NCI-H2196 treated with DMSO at 0.1 percent for 48 hours (cell line): ENCODE measurements at regions not wholly inside any gene's neighbourhood (a gene's known extent, or its start where the extent isn't known, plus 50 kb on each side); places are given as distances from the start of the nearest gene placed in this dataset.

Experiments used
- DNase-seq: peaks from one replicate; lab custom pipeline; 2025; ENCODE audit not compliant: unreplicated experiment; lab: John Stamatoyannopoulos, UW

DNA sequence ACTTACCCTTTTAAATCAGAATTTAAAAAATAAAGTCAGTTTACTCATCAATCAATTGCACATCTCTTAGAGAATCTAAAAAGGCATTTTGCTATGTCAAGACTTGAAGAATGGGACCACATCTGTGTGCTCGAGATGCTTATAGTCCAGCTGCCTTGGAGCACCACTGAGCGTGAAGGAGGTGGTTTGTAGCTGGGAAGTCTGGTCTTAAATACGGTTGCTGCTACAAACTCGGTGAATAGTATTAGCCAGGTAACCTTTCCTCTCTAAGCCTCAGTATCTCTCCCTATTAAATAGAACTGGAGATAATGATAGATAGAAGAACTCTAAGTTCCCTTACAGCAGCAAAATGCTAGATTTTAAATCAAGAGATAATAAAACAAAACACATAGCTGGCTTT lies 289.7 kb downstream of the TRIB2 start:
- DNase-seq, result no peak

DNA sequence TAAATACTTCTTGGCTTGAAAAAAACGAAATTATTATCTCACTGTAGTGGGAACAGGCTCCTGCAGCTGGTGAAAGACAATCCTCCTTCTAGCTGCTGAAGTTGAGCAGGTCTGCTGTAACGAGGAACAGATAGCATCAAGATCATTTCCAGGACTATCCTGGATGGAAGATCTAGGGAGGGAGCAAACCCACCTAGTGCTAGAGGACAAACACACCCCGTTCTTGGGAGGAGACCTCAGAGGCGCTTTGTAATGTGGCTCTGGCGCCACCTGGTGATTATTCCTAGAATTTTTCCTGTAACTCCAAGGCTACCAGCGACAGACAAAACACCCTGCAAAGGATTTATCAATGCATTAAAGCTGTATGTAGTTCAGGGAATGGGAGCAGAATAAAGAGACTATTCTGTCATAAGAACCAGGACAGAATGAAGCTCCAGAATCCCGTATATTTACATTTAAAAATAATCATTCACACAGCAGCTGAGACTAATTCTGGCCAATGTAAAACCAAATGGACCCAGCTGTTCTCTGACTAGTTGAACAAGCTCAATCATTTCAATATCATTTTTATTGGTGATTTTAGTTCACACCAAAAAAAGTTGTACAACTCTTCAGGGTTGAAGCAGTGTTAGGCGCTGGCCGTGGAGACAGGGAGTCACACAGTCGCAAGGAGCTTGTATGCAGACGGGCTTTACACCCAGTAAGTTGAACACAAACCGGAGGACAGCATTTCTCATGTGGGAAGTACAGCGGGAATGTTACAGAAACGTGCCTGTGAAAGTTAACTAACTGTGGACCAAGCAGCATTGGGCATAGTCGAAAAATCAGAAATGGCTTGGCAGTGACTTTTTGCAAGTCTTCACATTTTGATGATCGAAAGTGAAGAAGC lies 290.3 kb downstream of the TRIB2 start:
- peak; percentile 52 for DNase-seq

DNA sequence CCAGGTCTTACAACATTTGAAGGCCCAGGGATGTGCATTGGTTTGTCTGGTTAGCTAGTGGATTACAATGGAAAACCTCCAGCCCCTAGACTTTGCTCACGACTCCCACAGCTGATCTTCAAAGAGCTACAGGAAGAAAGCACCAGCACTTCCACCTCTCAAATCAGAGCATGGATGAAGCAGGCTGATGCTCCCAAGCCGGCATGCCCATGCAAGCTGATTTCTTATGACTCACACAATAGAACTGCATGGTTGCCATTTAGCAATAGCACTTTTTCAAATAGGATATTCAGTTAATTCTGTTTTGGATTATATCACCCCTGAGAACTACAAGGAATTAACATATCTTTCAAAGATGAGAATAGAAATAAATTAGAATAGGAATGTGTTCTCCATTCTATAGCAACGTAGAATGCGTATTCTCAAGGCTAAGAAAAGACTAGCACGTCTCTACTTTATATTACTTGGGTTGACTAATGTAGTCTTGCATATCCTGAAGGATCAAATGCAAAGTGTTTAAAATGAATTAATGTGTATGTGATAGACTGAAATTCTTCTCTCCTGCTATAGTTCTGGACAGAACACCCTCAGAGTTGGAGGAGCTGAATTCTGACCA lies 292.4 kb downstream of the TRIB2 start:
- DNase-seq, result no peak

DNA sequence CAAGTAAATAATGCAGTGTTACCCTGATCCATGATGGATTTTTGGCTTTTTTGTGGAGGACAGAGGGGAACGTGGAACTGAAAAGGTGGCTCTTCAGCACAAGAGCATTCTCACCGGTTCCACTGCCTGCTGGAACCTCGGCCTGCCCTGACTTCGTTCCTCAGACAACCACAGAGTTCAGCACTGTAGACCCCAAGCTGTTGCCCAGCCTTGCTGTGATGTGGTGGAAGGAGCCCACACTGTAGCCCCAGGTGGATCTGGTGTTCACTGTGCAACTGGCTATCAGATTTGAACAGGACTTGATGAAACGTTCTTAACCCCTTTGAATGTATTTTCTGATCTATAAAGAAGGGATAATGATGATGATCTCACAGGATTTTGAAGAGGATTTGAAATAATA lies 293.5 kb downstream of the TRIB2 start:
- DNase-seq, result no peak

DNA sequence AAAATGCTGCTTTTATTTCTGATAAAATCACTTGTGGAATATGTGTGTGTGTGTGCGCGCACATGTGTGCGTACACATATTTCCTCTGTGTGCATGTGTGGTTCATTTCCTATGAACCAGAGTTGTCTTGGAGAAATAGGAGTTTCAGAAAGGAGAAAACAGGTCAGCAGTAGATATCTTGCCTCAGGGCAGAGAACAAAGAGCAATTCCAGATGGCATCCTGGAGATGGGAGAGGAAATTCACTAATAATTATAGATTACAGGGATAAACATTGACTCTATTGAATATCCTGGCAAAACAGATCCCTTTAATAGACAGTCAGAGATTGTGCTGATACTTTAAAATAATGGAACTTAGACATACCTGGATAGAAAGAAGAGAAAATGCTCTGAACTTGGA lies 298.0 kb downstream of the TRIB2 start:
- no peak for DNase-seq

DNA sequence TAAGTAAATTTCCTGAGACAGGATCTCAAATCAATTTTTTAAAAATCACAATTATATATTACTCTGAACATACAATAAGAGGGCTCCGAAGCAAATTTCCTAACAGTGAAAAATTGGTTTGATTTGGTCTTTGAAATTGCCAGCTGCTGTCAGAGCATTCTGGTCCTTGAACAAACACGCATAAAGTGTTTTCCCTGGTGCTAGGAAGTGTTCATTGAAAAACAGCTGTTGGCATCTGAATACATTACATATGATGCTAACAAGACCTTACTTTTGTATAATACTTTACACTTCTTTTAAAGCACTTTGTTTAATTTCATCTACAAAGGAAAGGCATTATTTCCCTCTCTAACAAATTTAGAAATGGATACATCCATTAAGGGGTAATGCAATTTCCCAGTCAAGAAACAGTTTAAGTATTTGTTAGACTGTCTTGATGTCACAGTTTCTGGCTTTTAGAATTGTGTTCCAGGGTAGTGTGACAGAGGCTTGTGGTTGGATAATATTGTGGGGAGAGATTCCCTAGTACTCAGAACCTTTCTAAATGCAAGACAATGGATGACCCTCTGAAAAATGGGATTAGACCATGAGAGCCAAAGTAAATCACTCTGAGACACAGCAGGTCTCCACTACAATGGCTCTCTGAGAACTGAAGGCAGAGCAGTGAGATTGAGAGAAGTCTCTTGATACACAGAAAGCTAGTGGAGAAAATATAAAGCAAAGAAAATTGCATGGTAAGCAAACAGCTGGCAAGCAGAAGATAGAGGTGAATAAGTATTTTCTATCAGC lies 299.0 kb downstream of the TRIB2 start:
- DNase-seq, result no peak

DNA sequence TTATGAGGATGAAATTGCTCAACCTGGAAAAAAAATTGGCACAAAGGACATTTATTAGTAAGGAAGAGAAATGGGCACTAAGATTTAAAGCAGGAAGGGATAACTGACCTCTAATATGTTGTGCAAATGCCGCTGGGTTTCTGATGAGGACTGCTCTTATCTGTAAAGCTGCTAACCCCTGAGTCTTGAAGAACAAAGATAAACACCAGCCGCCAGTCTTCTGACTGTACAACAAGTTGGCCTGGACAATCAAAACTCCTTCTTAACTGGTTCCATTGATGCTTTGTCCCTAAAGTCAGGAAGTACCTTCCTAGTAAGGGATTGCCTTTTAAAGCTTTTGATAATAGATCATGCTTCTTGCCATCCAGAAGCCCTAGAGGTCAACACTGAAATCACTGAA lies 301.8 kb downstream of the TRIB2 start:
- no peak for DNase-seq

DNA sequence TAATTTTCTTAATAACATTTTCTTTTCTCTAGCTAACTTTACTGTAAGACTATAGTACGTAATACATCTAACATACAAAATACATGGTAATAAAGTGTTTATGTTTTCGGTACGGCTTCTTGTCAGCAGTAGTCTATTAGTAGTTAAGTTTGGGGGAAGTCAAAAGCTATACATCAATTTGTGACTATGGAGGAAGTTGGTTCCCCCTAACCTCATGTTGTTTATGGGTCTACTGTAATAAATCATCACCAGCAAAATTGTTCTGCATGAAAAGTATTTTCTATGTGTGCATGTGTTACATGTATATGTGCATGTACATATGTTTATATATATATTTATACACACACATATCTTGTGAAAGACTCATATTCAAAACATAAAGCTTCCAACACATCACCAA lies 303.0 kb downstream of the TRIB2 start:
- DNase-seq, result no peak

DNA sequence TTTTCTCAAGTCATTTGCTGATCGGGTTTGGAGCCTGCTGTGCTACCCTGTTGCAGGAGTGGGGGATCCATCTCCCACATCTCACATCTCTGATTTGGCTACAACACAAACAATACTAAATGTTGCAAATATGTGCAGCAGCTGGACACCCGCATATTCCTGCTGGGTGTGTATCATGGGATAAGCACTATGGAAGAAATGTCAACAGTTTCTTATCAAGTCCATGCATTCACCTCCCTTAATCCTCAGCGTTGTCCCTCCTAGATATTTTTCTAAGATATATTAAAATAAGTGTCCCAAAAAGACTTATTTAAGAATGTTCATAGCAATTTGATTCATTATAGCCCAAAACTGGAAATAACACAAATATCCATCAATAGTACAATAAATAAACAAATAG lies 303.7 kb downstream of the TRIB2 start:
- DNase-seq, result no peak

DNA sequence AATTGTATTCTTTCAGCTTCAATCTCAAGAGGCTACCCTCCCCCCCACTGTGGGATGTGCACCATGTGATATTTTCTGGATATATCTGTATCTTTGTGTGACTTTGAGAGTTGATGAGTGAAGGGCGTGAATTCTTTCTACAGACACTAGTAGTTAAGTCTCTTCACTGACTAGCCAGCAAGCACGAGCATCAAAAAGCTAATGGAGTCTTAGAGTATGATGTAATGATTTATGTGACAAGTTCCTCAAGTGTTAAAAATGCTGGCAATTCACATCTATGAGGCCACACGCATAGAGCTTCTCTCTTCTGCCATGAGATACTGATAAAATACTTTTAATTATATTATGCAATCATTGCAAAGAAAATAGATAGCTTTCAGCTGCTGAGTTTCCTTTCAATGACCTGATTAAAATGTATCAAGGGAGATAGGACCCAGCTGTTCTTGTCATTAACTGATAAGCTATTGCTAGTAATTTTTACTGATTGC lies 304.8 kb downstream of the TRIB2 start:
- DNase-seq, result no peak

DNA sequence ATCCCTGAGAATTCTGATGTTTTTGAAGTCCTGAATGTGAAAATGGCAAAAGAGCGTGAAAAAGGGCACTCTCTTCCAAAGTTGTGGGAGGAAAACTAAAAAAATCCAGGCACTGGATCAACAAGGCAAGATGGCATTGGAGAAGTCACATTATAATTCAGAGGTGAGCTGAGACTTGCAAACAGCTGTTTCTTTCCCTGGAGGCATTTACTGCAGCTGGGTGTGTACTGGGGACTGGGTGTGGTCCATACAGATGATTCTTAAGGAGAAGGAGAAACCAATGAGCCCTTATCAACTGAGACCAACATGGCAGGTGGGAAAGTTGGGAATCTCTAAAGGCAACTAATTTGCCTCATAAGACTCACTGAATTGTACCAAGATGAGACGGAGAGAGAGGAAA lies 313.9 kb downstream of the TRIB2 start:
- DNase-seq, result no peak

DNA sequence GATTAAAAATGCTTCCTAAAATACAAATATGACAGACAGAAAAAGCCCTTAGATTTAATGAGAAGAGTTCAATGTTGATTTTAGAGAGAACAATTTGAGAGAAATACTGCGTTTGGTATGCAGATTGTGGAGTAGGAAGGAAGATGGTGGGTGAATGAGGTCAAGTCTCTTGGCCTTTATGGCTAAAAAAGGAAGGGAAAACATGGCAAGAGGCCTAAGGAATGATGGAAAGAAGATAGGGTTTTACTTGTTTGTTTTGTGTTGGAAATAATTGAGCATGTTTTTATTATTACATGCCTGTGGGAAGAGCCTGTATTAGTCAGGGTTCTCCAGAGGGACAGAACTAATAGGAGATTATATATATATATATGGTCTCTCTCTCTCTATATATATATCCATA lies 318.1 kb downstream of the TRIB2 start:
- no peak for DNase-seq

DNA sequence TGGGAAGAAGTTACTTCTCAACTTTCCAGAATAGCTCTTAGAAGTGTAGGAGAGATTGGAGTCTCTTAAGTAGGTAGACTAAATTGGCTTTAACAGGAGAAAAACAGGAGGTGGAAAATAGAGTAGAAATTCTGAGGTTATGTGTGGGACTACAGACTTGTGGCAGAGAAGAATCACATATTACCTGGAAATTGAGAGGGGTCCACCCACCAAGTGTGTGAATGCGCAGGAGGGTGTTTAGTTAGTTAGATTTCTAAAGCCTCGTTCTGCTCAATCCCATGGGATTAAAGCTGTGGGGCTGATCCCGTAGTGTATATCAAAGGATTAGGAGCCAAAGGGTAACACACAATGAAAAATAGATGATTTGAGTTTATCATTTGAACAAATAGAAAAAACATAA lies 319.1 kb downstream of the TRIB2 start:
- DNase-seq, result no peak

DNA sequence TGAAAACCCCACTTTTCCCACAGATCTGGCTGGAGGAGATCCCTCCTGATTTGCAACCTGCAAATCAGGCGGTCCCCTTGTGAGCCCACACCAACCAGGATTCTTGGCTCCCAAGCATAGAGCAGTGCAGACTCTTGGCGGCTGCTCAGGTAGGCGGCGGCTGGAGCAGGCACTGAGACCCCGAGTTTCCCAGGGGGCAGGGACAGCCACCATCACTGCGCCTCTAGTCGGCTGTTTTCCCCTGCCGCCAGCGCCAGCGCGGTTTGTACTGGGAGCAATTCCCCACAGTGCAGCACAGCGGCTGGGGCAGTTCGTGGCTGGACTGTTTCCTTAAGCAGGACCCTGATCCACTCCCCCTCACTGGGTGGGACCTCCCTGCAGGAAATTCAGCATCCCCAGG lies 323.3 kb downstream of the TRIB2 start:
- DNase-seq, result no peak

DNA sequence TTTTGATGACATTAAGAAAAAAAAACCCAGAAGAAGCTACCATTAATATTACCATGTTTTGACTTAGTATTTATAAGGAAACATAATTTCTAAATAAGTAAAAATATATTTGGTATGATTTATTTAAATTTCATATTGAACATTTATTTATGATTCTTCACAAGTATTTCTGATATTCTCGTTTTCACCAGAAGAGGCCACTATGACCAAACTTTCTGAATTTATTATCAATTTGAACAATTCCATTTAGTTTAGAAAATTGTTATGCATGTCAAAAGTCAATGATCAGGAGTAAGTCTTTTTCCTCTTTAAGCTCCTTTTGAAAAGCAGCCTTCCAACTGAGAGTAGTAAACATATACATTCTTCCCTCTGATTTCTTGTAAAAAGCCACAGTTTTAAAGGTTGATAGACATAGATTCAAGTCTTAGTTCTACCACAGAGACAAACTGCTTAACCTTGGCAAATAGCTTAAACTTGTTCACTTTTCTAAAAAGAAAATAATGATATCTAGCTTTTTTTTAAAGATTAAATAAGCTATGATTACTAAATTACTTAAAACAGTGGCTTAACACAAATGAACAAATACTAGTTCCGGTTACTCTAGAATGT lies 329.9 kb downstream of the TRIB2 start:
- DNase-seq, result no peak

DNA sequence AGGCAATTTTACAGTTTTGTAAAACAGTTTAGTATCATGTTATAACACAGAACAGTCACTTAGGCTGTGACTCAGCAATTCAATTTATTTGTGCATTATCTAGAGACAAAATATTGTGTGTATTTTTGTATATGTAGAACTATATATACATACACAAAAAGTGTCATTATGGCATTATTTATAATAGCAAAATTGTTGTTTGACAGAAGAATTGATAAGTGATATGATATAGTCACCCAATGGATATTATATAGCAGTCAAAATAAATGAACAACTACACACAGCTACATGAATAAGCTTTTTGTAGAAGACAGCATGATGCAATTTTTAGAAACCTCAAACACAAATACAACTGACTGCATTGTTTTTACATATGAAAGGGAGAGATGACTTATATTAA lies 334.0 kb downstream of the TRIB2 start:
- no peak for DNase-seq

DNA sequence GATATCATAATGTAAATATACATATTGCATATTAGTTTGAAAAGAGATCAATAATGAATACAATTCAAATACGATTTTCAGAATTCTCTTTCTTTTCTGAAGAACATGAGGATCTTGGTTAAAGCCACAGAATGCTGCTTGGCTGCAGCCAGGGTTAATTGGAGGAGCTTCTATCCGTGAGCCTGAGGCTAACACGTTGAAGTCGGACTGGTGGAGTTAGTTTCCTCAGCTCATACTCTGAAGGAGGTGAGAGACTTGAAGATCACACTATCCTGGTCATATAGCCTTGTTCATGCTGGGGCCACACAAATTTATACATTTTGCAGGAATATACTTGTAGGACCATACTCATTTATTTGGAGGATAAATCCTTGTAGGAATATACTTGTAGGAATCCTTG lies 335.8 kb downstream of the TRIB2 start:
- no peak for DNase-seq

DNA sequence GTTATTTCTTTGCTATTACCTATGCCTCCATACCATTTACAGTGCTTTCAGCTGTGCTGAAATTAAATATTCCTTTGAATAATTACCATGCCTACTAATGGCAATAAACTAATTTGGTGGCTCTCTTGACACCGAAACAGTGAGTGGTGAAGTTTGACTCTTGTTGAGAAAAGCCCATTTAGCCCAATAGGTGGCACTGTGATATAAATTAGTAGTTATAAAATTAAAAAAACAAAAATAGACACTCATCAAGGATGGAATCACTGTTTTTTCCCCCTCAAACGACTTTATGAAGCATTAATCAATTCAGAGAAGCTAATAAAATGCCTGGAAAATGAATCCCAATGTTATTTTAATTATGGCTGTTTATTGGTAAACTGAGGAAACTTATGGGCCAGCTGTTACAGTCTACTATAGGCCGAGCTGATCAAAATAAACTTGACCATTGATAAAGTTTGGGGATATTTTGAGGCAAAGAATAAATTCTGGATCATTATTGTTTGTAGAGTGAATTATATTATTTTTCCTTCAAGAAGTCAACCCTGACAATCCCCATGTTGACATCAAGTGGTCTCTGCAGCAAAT lies 339.6 kb downstream of the TRIB2 start:
- DNase-seq, result no peak

DNA sequence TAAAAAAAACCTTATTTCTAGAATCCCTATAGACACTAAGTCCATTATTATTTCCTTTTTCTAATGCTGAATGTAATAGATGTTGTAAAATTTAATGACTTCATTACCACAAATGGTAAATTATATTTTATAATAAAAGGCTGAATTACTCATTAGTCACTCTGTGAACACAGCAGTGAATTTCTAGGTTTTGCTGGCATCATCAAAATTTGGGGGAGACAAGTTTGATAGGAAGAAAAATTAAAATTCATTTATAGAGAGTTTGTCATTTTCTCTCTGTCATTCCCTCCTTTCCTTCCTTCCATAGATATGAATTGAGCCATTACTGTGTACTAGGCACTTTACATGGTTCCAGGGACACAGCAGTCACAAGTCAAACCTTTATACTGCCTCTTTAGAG lies 340.9 kb downstream of the TRIB2 start:
- DNase-seq, result no peak

DNA sequence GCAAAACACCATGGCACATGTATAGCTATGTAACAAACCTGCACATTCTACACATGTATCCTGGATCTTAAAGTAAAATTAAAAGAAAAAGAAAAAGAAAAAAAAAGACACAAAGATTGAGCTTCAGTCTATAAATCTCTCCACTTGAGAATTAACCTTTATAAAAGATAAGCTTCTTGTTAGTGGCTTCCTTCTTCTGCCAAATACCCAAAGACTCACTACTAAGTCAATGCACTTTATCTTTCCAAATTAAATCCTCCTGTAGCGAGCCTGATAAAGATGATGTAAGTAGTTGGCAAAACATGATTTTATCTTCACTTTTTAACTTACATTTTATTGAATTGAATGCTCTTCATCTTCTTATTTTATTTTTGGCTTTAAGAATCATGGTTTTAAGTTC lies 349.9 kb downstream of the TRIB2 start:
- no peak for DNase-seq

DNA sequence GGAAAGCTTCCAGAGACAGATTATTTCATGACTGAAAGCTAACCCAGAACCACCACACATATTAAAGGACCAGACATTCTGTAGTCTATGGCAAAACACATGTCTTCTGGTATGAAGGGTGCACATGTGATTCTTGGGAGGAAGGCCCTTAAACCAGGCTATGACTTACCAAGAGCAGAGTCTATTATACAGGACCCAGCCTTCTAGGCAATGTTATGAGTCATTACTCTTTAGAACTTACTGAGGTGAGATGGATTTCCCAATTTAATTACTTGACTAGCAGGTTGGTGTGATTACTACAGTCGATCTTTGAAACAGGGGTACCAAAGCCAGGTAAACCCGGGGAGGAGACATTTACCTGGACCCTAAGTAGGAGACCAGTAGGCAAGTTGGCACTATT lies 350.8 kb downstream of the TRIB2 start:
- no peak for DNase-seq
